Activated B cell treated with CpG ODN at 0.5 μM for 24 hours (primary cell): ENCODE measurements at regions not wholly inside any gene's neighbourhood (a gene's known extent, or its start where the extent isn't known, plus 50 kb on each side); places are given as distances from the start of the nearest gene placed in this dataset.
A peak's percentile ranks its signal among the peaks of the same experiment; 100 is the strongest.

Experiments
- ATAC-seq: fragments of 200-7000 bp; cut with Tn5 transposase; one replicate; pipeline ENCODE4 v1.10.0; 2021; ENCODE audit warnings: low read depth, mild to moderate bottlenecking, moderate library complexity
- CTCF ChIA-PET: fragments of 350-600 bp; sonication (Branson Sonifier 250); formaldehyde crosslinking; loops from one replicate; lab custom pipeline; 2021; ENCODE audit warnings: antibody characterized with exemption; lab: Charles Lee
- POLR2A ChIA-PET: fragments of 350-600 bp; sonication (Branson Sonifier 250); formaldehyde crosslinking; loops from one replicate; lab custom pipeline; 2021; ENCODE audit warnings: antibody characterized with exemption; lab: Charles Lee
- DNase-seq: peaks from one replicate; pipeline ENCODE4 v3.0.0; 2022
- H3K27ac Mint-ChIP-seq: one replicate; pipeline ENCODE4 v1.8.0; 2020; ENCODE audit warnings: mixed read lengths
- H3K27me3 Mint-ChIP-seq: one replicate; pipeline ENCODE4 v1.8.0; 2021; ENCODE audit warnings: mixed read lengths
- H3K36me3 Mint-ChIP-seq: one replicate; pipeline ENCODE4 v1.8.0; 2021; ENCODE audit warnings: low read depth, mixed read lengths
- H3K4me1 Mint-ChIP-seq: one replicate; pipeline ENCODE4 v1.8.0; 2021; ENCODE audit warnings: mixed read lengths
- H3K4me3 Mint-ChIP-seq: one replicate; pipeline ENCODE4 v1.8.0; 2020; ENCODE audit warnings: mild to moderate bottlenecking, mixed read lengths
- H3K9me3 Mint-ChIP-seq: one replicate; pipeline ENCODE4 v1.8.0; 2020; ENCODE audit warnings: mixed read lengths
- CTCF ChIP-seq: fragments of 200-600 bp; IDR thresholded peaks from one replicate; pipeline ENCODE4 v1.8.0; 2022; ENCODE audit warnings: antibody characterized with exemption, mild to moderate bottlenecking
- intact Hi-C: fragments of 100-400 bp; cut with micrococcal nuclease; formaldehyde crosslinking; loops from one replicate; pipeline ENCODE4 v1.15.1; 2024

DNA sequence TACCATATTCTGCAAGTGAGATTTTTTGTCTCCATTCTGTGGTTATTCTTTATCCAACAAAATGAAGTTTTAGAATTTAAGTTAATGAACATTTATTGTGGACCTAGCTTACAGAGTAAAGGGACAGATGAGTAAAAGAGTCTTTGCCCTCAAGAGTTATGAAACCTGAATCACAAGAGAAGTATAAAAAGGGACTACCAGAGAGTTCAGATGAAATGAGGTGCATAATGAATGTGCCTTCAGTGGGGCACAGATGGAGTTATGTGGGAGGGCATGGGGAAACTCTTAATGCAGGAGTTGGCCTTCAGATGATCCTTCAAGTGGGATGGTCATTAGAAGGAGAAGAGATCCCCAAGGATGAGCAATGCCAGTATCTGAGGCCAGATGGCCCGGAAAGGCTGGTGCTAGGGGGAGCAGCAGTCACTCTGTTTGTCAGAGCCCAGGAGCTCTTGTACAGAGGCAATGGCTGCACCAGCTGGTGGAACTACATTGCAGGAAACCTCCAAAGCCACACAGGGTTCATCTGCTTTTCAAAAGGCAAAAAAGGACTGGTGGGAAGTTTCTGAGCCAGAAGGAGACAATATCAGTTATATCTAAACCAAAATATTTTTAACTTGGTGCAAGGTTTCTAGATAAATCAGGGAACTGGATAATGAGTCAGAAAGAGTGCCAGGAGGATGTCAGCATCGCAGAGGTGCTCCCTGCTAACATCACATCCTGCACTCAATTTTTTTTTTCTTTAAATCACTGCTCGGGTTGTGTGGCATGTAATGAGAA lies 162.0 kb downstream of the KLF6 start:
- TF ChIP-seq CTCF, result no peak
- intact Hi-C loops, result loop anchor here (10.0 kb wide), 1 partner anchor 1032 kb away; no protein-coding TSS in a partner anchor
- H3K4me1 Mint-ChIP-seq, result peaks cover 32% of the 10 kb centered on the region
- CTCF ChIA-PET, result interaction anchor here (1.0 to 1.3 kb wide), 2 partner anchors 9 to 30 kb away, joined by 3 read pairs; no protein-coding TSS in a partner anchor
- H3K9me3 Mint-ChIP-seq, result peaks cover 12% of the 10 kb centered on the region
- DNase-seq (no peak), ATAC-seq (no peak)
- H3K27ac Mint-ChIP-seq, result no peak overlapping the region
- H3K4me3 Mint-ChIP-seq, result peak overlapping the region; percentile 35
- H3K27me3 Mint-ChIP-seq, result no peaks in the 10 kb centered on the region
- no peaks in the 10 kb centered on the region for H3K36me3 Mint-ChIP-seq
- POLR2A ChIA-PET, result no interaction called here

- H3K4me3 Mint-ChIP-seq, result no peak overlapping the region
- no peak for TF ChIP-seq CTCF
- ATAC-seq (no peak), DNase-seq (no peak)
- H3K9me3 Mint-ChIP-seq, result peaks cover 12% of the 10 kb centered on the region
- CTCF ChIA-PET, result interaction anchor here (1.0 kb wide), 1 partner anchor 30 kb away, joined by 3 read pairs; no protein-coding TSS in a partner anchor
- no peaks in the 10 kb centered on the region for H3K36me3 Mint-ChIP-seq
- H3K27ac Mint-ChIP-seq, result no peak overlapping the region
- intact Hi-C loops, result loop anchor here (10.0 kb wide), 1 partner anchor 1032 kb away; no protein-coding TSS in a partner anchor
- POLR2A ChIA-PET, result no interaction called here
- no peaks in the 10 kb centered on the region for H3K27me3 Mint-ChIP-seq
- peaks cover 32% of the 10 kb centered on the region for H3K4me1 Mint-ChIP-seq
Measured at GRCh38 chr10:3622427-3622826, 162.6 kb downstream of the KLF6 start.

DNA sequence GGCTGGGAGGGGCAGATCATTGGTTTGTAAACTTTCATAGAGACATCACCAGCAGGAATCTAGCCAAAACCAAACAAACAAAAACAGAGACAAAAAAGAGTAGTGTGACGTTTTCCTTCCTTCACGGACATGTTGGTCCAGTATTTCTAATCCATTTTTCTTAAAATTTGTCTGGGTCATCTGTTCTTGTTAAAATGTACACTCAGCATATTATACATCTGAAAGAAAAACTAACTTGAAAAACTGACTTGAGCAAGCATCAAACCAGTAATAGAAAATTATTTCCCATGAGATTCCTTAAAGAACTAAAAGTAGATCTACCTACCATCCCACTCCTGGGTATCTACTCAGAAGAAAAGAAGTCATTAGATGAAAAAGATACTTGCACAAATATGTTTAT lies 164.2 kb downstream of the KLF6 start:
- no peak for TF ChIP-seq CTCF
- no peak overlapping the region for H3K4me3 Mint-ChIP-seq
- CTCF ChIA-PET, result no interaction called here

GRCh38 chr10:3619241-3619640 lies 165.8 kb downstream of the KLF6 start:
- CTCF ChIA-PET, result no interaction called here

More for the DNA sequence above, 164.2 kb downstream of the KLF6 start:
- DNase-seq (no peak), ATAC-seq (no peak)
- no peaks in the 10 kb centered on the region for H3K27me3 Mint-ChIP-seq
- intact Hi-C loops, result loop anchor here (10.0 kb wide), 1 partner anchor 1034 kb away; no protein-coding TSS in a partner anchor
- no peak overlapping the region for H3K27ac Mint-ChIP-seq
- POLR2A ChIA-PET, result no interaction called here
- peaks cover 25% of the 10 kb centered on the region for H3K4me1 Mint-ChIP-seq
- H3K9me3 Mint-ChIP-seq, result peaks cover 12% of the 10 kb centered on the region
- H3K36me3 Mint-ChIP-seq, result no peaks in the 10 kb centered on the region

More at GRCh38 chr10:3619241-3619640, 165.8 kb downstream of the KLF6 start:
- TF ChIP-seq CTCF, result no peak
- no peaks in the 10 kb centered on the region for H3K36me3 Mint-ChIP-seq
- peaks cover 19% of the 10 kb centered on the region for H3K4me1 Mint-ChIP-seq
- H3K9me3 Mint-ChIP-seq, result peaks cover 12% of the 10 kb centered on the region
- no peaks in the 10 kb centered on the region for H3K27me3 Mint-ChIP-seq
- H3K27ac Mint-ChIP-seq, result no peak overlapping the region
- no peak for ATAC-seq
- no peak for DNase-seq
- intact Hi-C loops, result no loop called here
- POLR2A ChIA-PET, result no interaction called here
- no peak overlapping the region for H3K4me3 Mint-ChIP-seq
